C1 segment of cervical spinal cord (tissue), 14 donors: ENCODE measurements at regions not wholly inside any gene's neighbourhood (a gene's known extent, or its start where the extent isn't known, plus 50 kb on each side); places are given as distances from the start of the nearest gene placed in this dataset.

Experiments
- DNase-seq, 14 donors: peaks; one replicate each; lab custom pipeline; 2025; lab: John Stamatoyannopoulos, UW

- no peak for DNase-seq
Observed at GRCh38 chrX:6472652-6473342, 62.1 kb downstream of the VCX3A start.

GRCh38 chrX:6468706-6469105 is 66.2 kb downstream of the VCX3A start:
- no peak for DNase-seq

DNA sequence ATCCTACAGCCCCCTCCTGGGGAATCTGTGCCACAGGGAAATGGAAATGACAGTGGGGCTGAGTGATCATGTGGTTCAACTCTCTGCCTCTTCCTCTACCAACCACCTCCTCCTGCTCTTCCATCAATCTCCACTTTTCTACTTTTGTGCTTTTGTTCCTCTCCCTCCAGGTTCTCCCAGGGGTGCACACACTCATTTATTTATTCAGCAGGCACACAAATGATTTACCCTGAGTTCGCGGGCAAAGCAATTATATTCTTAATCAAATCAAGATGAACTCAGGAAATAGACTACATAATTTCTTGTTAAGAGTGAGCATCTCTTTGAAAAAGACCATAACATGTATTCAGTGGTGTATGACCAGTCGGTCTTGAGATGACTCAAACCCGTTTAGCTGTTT is 69.2 kb downstream of the VCX3A start:
- no peak for DNase-seq

GRCh38 chrX:6464726-6465125 is 70.2 kb downstream of the VCX3A start:
- DNase-seq = no peak

DNA sequence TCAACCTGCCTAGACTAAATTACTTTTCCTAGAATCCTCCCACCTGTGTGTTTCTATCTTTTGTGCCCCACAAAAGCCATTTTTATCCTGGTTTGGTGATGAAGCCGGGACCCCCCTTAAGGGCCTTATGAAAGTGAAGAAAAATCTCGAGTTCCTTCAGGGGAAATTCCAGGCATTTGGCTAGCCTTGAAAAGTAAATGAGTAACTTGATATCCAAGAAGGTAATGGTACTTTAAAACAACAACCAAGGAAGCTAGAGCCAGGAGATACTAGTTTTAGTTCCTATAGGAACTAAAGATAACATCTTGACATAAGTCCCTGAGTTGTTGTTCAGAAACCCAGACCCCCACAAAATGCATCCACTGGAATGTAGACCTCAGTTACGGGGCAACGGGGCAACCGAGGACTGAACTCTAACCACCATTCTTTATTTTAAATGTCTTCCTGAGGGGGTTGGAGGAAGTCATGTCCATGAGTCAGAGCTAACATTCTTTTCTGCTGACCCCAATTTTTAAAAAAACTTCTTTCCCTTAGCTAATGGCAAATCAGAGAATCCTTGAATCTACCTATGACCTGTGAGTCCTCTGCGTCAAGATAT is 73.9 kb downstream of the VCX3A start:
- no peak for DNase-seq

- no peak for DNase-seq
Observed at GRCh38 chrX:6456196-6456595, 78.7 kb downstream of the VCX3A start.

- no peak for DNase-seq
Observed at GRCh38 chrX:6449946-6450345, 85.0 kb downstream of the VCX3A start.

GRCh38 chrX:6448003-6448402 is 86.9 kb downstream of the VCX3A start:
- no peak for DNase-seq

- DNase-seq = no peak
Observed at GRCh38 chrX:6446582-6446981, 88.3 kb downstream of the VCX3A start.

DNA sequence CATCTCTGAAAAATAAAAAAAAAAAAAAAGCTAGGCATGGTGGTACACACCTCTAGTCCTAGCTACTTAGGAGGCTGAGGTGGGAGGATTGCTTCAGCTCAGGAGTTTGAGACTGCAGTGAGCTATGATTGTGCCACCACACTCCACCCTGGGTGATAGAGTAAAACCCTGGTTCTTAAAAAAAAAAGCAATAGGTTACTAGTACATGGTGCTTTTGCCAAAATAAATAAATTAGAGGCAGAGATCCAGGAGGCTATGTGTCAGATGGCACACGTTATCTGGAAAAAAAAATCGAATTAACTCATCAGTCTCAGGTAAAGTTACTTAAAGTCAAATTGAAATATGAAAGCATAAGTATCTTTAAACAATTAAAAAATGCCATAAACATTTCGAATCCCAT is 94.3 kb downstream of the VCX3A start:
- DNase-seq = no peak

DNA sequence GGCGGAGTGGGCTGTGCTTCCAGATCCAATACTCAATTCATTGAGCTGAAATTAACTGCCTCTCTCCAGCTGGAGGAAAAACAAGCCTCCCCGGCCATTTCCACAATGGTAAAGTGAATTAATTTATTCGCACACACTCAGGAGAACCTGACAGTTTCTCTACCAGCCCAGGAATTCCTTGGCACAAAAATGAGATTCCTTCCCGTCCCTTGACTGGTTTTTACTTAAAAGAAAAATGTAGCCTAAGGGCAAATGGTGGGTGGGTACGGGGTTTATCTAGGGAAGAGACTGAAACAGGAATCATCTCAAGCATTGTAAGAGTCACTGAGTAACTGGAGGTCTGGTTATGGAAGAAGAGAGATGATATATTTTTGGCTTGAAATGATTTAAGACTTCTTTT is 102.7 kb downstream of the VCX3A start:
- no peak for DNase-seq

- DNase-seq = no peak
Observed at GRCh38 chrX:6407542-6407941, 127.4 kb downstream of the VCX3A start.

GRCh38 chrX:6386837-6387236 is 148.1 kb downstream of the VCX3A start:
- no peak for DNase-seq

GRCh38 chrX:6384921-6385320 is 150.0 kb downstream of the VCX3A start:
- DNase-seq = no peak

GRCh38 chrX:6384371-6384770 is 150.5 kb downstream of the VCX3A start:
- DNase-seq = peak in 8 of 14 donors; percentile 0 to 41 (median 11)

- no peak for DNase-seq
Observed at GRCh38 chrX:6383917-6384316, 151.0 kb downstream of the VCX3A start.

- DNase-seq = no peak
Observed at GRCh38 chrX:6383488-6383887, 151.4 kb downstream of the VCX3A start.

GRCh38 chrX:6382284-6382683 is 152.6 kb downstream of the VCX3A start:
- no peak for DNase-seq

DNA sequence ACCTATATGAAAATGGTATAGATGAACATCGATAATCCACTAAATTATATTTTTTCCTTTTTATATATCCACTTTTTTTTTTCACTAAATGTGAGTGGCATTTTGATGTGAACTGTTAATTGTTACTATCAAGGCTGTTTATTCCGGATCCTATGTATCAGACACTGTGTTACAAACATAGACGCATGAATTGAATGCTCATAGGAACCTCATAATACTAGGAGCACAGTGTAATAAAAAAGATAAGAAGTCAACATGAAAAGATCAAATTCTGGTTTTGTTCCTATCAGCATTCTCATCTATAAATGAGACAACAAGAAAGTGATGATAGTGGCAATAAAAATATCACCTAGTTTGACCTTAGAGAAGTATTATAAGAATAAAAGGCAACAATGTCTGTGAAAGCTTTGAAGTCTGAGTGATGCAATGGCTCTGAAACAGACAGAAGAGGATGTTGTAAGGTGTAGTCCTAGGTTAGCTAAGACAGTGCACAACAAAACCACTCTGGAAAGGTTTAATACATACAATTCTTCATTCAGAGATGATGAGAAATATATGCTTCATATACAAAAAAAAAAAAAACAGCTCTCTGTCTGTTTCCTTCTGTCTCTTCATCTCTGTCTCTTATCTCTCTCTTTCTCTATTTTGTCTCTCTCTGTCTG is 148.6 kb upstream of the NLGN4X start:
- DNase-seq = no peak

DNA sequence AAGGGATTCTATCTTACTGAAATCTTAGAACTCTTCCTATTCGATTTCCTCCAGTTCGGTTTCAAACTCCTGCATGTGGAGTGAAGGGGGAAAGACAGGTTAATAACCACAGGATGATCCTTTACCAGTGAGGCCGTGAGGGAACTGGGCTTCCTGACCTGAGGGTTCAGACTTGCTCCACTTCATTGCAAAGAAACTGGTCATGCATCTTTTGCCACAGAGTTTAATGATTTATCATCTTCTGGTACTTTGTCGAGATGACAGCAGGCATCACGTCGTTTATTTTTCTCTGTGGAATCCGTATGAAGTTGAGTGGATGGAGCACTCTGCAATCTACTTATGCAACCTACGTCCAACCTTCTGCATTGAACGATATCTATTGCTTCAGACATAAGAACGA is 145.9 kb upstream of the NLGN4X start:
- no peak for DNase-seq

DNA sequence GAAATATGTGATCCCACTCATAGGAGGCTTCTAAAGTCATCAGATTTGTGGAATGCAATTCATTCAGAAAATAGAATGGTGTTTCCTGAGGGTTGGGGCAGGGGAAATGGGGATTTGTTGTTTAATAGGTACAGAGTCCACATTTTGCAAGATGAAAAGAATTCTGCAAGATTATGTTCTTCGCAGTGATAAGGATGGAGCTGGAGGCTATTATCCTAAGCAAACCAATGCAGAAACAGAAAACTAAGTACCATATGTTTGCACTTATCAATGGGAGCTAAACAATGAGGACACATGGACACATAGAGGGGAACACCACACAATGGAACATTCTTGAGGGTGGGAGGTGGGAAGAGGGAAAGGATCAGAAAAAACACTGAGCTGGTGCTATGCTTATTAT is 144.3 kb upstream of the NLGN4X start:
- DNase-seq = no peak

- no peak for DNase-seq
Observed at GRCh38 chrX:6371353-6371752, 142.7 kb upstream of the NLGN4X start.

- no peak for DNase-seq
Observed at GRCh38 chrX:6363188-6363587, 134.5 kb upstream of the NLGN4X start.
